NT2/D1 (cell line): ENCODE measurements at regions not wholly inside any gene's neighbourhood (a gene's known extent, or its start where the extent isn't known, plus 50 kb on each side); places are given as distances from the start of the nearest gene placed in this dataset.

Experiments
- SUZ12 ChIP-seq: IDR thresholded peaks from 2 replicates; pipeline ENCODE4 v1.6.1; 2011; ENCODE audit not compliant: insufficient read length, insufficient read depth; ENCODE audit errors: extremely low read depth
- YY1 ChIP-seq: IDR thresholded peaks from 2 replicates; pipeline ENCODE4 v1.6.1; 2011; ENCODE audit not compliant: insufficient read length, insufficient read depth

DNA sequence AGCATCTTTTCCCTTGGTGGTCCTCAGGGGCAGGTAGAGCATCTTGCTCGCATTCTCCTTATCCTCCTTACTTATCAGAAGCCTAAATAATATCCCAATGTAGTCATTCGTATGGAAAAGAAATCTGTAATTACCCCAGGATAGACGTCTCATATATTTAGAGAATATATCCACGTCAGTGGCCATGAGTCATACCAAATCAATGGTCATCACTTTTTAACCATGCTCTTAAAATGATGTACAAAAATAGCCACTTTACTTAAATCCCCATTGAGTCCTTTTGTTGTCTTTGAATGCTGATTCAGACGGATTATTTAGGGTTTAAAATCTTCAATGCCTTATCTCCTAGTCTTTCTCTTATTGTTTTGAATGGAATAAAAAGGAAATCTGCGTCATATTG, 231.7 kb upstream of the STXBP5 start:
- no peak for TF ChIP-seq YY1
- TF ChIP-seq SUZ12 = no peak
